IPS-18a (cell line): ENCODE measurements at regions not wholly inside any gene's neighbourhood (a gene's known extent, or its start where the extent isn't known, plus 50 kb on each side); places are given as distances from the start of the nearest gene placed in this dataset.

Experiments
- H3K27ac ChIP-seq: one replicate; pipeline ENCODE4 v1.5.1; 2013; ENCODE audit warnings: low read length
- H3K27me3 ChIP-seq: one replicate; pipeline ENCODE4 v1.6.1; 2013; ENCODE audit warnings: mild to moderate bottlenecking, low read length; ENCODE audit not compliant: control insufficient read depth, insufficient read depth
- H3K36me3 ChIP-seq: one replicate; pipeline ENCODE4 v1.6.1; 2013; ENCODE audit warnings: low read depth, low read length; ENCODE audit not compliant: control insufficient read depth
- H3K4me1 ChIP-seq: one replicate; pipeline ENCODE4 v1.6.1; 2013; ENCODE audit warnings: low read depth, low read length; ENCODE audit not compliant: control insufficient read depth
- H3K4me3 ChIP-seq: one replicate; pipeline ENCODE4 v1.5.1; 2013; ENCODE audit warnings: low read length
- H3K9ac ChIP-seq: one replicate; pipeline ENCODE4 v1.6.1; 2013; ENCODE audit warnings: mild to moderate bottlenecking, low read length, moderate library complexity
- H3K9me3 ChIP-seq: one replicate; pipeline ENCODE4 v1.6.1; 2013; ENCODE audit warnings: low read depth, low read length; ENCODE audit not compliant: control insufficient read depth

- Histone ChIP-seq H3K36me3 (no peaks in the 10 kb centered on the region), H3K27me3 (no peaks in the 10 kb centered on the region), H3K27ac (no peak overlapping the region), H3K4me3 (no peak overlapping the region), H3K9me3 (no peaks in the 10 kb centered on the region), H3K4me1 (peaks cover 4% of the 10 kb centered on the region), H3K9ac (no peak overlapping the region)
Observed at GRCh38 chr9:107975426-107976010, 485.9 kb upstream of the KLF4 start.

DNA sequence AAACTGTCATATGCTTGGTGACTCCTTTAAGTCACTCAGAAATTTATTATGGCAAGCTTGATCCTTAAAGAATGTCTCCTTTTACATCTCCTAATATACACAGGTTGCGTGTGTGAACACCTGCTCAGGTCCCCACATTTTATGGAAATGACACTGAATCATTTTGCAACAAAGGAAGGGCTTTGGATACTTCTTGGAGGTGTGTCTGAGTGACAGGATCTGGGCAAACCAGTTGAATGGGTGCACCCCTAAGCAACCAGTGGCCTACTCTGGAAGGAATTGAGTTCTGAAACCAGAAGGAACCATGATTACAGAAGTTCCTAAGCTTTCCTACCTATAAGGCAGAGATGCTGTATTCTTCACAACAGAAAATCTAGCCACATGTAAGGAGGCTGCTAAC is 483.9 kb upstream of the KLF4 start:
- Histone ChIP-seq H3K4me1 (peaks cover 4% of the 10 kb centered on the region), H3K9me3 (no peaks in the 10 kb centered on the region), H3K36me3 (no peaks in the 10 kb centered on the region), H3K27ac (no peak overlapping the region), H3K27me3 (no peaks in the 10 kb centered on the region), H3K4me3 (no peak overlapping the region), H3K9ac (no peak overlapping the region)

DNA sequence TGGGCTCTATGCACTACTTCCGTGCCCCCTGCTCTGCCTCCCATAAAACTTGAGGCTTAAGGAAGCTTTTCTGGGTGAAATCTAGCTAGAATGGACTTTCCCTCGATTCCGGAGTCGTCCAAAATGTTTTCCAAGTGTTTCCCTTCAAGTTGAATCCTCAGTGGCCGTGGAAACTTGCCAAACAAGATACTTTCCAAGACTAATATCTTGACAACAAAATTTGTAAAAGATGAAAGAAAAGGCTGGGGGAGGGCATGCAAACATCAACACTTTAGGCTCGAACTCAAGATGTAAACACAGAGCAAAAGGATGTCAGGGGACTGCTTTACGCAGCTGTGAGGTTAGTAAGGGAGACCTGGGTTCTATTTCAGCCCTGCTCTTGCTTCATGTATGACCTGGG is 482.8 kb upstream of the KLF4 start:
- Histone ChIP-seq H3K27me3 (no peaks in the 10 kb centered on the region), H3K9ac (no peak overlapping the region), H3K36me3 (no peaks in the 10 kb centered on the region), H3K27ac (no peak overlapping the region), H3K4me1 (peaks cover 5% of the 10 kb centered on the region), H3K4me3 (no peak overlapping the region), H3K9me3 (no peaks in the 10 kb centered on the region)

GRCh38 chr9:107971241-107971640 is 481.7 kb upstream of the KLF4 start:
- Histone ChIP-seq H3K9me3 (no peaks in the 10 kb centered on the region), H3K4me1 (peaks cover 5% of the 10 kb centered on the region), H3K27me3 (no peaks in the 10 kb centered on the region), H3K36me3 (no peaks in the 10 kb centered on the region), H3K4me3 (no peak overlapping the region), H3K27ac (no peak overlapping the region), H3K9ac (no peak overlapping the region)

DNA sequence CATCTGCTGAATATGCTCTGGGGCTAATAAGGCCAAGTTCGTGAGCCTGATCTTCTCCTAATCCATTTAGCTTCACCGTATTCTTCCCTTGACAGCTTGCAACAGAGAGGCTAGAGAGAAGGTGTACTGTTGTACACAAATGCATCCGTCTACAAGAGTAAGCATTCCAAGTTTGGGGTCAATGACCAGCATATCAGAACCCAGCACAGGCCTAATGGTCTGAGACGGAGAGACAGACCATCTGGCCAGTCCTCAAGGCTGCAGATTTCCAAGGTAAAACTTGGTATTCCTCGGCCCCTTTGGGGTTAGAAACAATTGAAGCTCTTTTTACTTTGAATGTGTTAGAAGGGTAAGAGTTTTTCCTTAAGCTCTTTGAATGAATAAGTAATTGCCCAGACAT is 481.2 kb upstream of the KLF4 start:
- no peaks in the 10 kb centered on the region for H3K36me3 ChIP-seq
- H3K9ac ChIP-seq, result no peak overlapping the region
- no peak overlapping the region for H3K27ac ChIP-seq
- no peaks in the 10 kb centered on the region for H3K9me3 ChIP-seq
- H3K4me3 ChIP-seq, result no peak overlapping the region
- H3K4me1 ChIP-seq, result peaks cover 5% of the 10 kb centered on the region
- H3K27me3 ChIP-seq, result no peaks in the 10 kb centered on the region

DNA sequence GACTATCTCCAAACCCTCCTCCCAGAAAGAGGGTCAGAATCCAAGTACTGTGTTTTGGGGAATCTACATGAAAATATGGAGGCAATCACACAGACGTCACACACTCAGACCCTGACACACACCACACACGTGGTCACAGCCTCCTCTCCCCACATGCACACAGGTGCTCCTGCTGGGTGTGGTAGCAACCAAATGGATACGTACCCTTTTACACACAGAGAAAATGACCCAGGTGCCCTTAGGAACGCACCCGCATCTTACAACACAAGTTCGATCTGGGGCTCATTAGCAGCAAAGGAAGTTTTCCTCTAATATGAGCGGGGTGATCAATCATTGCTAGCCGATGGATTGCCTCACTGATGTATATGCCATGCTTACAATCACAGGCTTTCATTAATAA is 480.2 kb upstream of the KLF4 start:
- H3K4me1 ChIP-seq, result peaks cover 5% of the 10 kb centered on the region
- H3K27ac ChIP-seq, result no peak overlapping the region
- no peak overlapping the region for H3K4me3 ChIP-seq
- H3K9me3 ChIP-seq, result no peaks in the 10 kb centered on the region
- no peak overlapping the region for H3K9ac ChIP-seq
- H3K36me3 ChIP-seq, result no peaks in the 10 kb centered on the region
- H3K27me3 ChIP-seq, result no peaks in the 10 kb centered on the region

DNA sequence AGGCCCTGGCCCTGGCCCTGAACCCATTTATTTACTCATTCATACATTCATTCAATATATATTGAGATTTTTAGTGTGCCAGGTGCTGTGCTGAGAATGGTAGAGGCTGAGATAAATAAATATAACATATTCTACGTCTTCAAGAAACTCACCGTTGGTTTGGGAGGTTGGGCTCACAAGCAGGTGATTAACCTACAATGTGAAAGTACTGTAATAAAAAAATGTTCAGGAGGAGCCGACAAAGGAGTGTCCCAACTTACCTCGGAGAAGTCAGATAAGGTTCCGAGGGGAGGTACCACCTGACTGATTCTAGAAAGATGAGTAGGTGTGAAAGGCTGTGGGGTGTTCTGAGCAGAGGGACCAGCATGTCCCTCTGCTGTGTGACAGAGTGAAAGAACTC is 479.6 kb upstream of the KLF4 start:
- H3K9ac ChIP-seq, result no peak overlapping the region
- H3K27ac ChIP-seq, result no peak overlapping the region
- no peak overlapping the region for H3K4me3 ChIP-seq
- H3K36me3 ChIP-seq, result no peaks in the 10 kb centered on the region
- no peaks in the 10 kb centered on the region for H3K9me3 ChIP-seq
- H3K4me1 ChIP-seq, result peaks cover 5% of the 10 kb centered on the region
- H3K27me3 ChIP-seq, result no peaks in the 10 kb centered on the region

DNA sequence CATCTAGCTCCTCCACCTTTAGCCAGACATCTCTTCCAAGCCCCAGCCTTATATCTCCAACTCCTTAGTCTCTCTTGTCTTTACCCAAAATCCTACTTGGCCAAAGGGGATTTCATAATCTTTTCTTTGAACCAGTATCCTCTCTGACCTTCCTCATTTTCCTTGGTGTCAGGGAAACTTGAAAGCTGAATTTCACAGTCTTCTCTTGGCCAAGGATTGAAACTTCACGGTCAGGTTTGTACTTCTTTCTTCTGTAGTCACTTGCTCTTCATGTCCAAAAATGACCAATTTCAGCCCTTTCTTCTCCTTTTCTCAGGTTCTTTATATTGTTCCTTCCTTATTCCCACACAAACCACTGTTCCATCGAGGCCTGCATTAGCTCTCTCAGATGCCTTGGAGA is 473.7 kb upstream of the KLF4 start:
- H3K4me1 ChIP-seq, result peaks cover 3% of the 10 kb centered on the region
- no peak overlapping the region for H3K9ac ChIP-seq
- no peak overlapping the region for H3K27ac ChIP-seq
- no peaks in the 10 kb centered on the region for H3K36me3 ChIP-seq
- no peaks in the 10 kb centered on the region for H3K9me3 ChIP-seq
- H3K4me3 ChIP-seq, result no peak overlapping the region
- no peaks in the 10 kb centered on the region for H3K27me3 ChIP-seq

DNA sequence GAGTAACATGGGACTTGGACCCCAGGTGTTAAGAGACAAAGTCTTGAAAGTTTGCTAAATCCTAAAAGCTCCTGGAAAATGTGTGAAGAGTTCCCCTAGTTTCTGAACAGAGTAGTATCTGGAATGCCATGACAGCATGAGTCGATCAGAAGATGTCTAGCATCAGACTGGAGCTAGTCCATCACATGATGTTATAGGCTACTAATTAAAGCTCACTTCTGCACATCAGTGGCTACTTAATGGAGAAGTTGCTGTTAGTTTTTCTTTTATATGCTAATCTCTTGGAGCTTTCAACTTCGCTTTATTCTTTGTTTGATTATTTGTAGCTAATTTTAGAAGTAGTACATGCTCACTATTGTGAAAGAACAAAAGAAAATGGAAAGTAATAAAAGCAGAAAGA is 471.3 kb upstream of the KLF4 start:
- Histone ChIP-seq H3K27me3 (no peaks in the 10 kb centered on the region), H3K4me1 (no peaks in the 10 kb centered on the region), H3K9ac (no peak overlapping the region), H3K36me3 (no peaks in the 10 kb centered on the region), H3K27ac (no peak overlapping the region), H3K4me3 (no peak overlapping the region), H3K9me3 (no peaks in the 10 kb centered on the region)

GRCh38 chr9:107954312-107954711 is 464.7 kb upstream of the KLF4 start:
- Histone ChIP-seq H3K27ac (no peak overlapping the region), H3K9ac (no peak overlapping the region), H3K27me3 (no peaks in the 10 kb centered on the region), H3K36me3 (no peaks in the 10 kb centered on the region), H3K4me3 (no peak overlapping the region), H3K9me3 (no peaks in the 10 kb centered on the region), H3K4me1 (no peaks in the 10 kb centered on the region)

- no peaks in the 10 kb centered on the region for H3K27me3 ChIP-seq
- no peaks in the 10 kb centered on the region for H3K9me3 ChIP-seq
Observed at GRCh38 chr9:107953556-107954125, 464.1 kb upstream of the KLF4 start.

DNA sequence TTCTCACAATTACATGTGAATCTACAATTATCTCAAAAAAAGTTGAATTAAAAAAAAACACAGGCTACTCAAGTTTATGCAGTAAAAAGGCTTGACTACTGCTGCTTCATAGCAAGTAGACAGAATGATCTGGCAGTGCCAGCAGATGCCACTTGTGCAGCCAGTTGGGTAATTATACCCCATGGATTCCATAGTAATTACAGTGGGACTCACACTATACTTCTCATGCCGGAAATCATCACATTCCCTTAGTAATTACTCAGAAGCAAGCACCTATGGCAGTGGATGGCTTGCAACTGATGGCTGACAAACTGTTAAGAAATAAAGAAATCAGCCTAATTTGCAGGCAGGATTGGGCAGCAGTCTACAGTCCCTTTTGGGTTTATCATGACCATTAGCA is 463.2 kb upstream of the KLF4 start:
- Histone ChIP-seq H3K4me3 (no peak overlapping the region), H3K27me3 (no peaks in the 10 kb centered on the region), H3K27ac (no peak overlapping the region), H3K9ac (no peak overlapping the region), H3K36me3 (no peaks in the 10 kb centered on the region), H3K9me3 (no peaks in the 10 kb centered on the region), H3K4me1 (no peaks in the 10 kb centered on the region)

More at GRCh38 chr9:107953556-107954125, 464.1 kb upstream of the KLF4 start:
- H3K9ac ChIP-seq, result no peak overlapping the region
- no peak overlapping the region for H3K4me3 ChIP-seq
- H3K4me1 ChIP-seq, result no peaks in the 10 kb centered on the region
- H3K27ac ChIP-seq, result no peak overlapping the region
- H3K36me3 ChIP-seq, result no peaks in the 10 kb centered on the region
